Parathyroid adenoma (tissue), 2 donors: ENCODE measurements at regions not wholly inside any gene's neighbourhood (a gene's known extent, or its start where the extent isn't known, plus 50 kb on each side); places are given as distances from the start of the nearest gene placed in this dataset.

Source experiments
- H2AFZ ChIP-seq: fragments of 300-600 bp; sonication (generic); one replicate; pipeline ENCODE4 v1.7.0; 2017; ENCODE audit warnings: antibody characterized with exemption, mild to moderate bottlenecking
- H3K27ac ChIP-seq: fragments of 300-600 bp; sonication (generic); one replicate; pipeline ENCODE4 v1.7.0; 2017
- H3K27me3 ChIP-seq: fragments of 300-600 bp; sonication (generic); one replicate; pipeline ENCODE4 v1.7.0; 2017; ENCODE audit warnings: low read length; ENCODE audit not compliant: control insufficient read depth, insufficient read depth
- H3K36me3 ChIP-seq: fragments of 300-600 bp; sonication (generic); one replicate; pipeline ENCODE4 v1.7.0; 2017; ENCODE audit warnings: low read length; ENCODE audit not compliant: control insufficient read depth, insufficient read depth
- H3K4me1 ChIP-seq: fragments of 300-600 bp; sonication (generic); one replicate; pipeline ENCODE4 v1.7.0; 2017; ENCODE audit warnings: control low read depth
- H3K4me2 ChIP-seq: fragments of 300-600 bp; sonication (generic); one replicate; pipeline ENCODE4 v1.7.0; 2017; ENCODE audit warnings: low read length
- H3K4me3 ChIP-seq: fragments of 300-600 bp; sonication (generic); one replicate; pipeline ENCODE4 v1.7.0; 2017; ENCODE audit warnings: low read depth, low read length
- H3K79me2 ChIP-seq: fragments of 300-600 bp; sonication (generic); one replicate; pipeline ENCODE4 v1.7.0; 2017; ENCODE audit warnings: control low read depth
- H3K9ac ChIP-seq: fragments of 300-600 bp; sonication (generic); one replicate; pipeline ENCODE4 v1.7.0; 2017; ENCODE audit warnings: mild to moderate bottlenecking
- H3K9me3 ChIP-seq: fragments of 300-600 bp; sonication (generic); one replicate; pipeline ENCODE4 v1.7.0; 2017; ENCODE audit warnings: low read length; ENCODE audit not compliant: control insufficient read depth
- CTCF ChIP-seq: fragments of 300-600 bp; sonication (generic); IDR thresholded peaks from one replicate; pipeline ENCODE4 v1.7.0; 2017; ENCODE audit warnings: antibody characterized with exemption, mild to moderate bottlenecking
- donor health status: primary hyperparathyroidism.

DNA sequence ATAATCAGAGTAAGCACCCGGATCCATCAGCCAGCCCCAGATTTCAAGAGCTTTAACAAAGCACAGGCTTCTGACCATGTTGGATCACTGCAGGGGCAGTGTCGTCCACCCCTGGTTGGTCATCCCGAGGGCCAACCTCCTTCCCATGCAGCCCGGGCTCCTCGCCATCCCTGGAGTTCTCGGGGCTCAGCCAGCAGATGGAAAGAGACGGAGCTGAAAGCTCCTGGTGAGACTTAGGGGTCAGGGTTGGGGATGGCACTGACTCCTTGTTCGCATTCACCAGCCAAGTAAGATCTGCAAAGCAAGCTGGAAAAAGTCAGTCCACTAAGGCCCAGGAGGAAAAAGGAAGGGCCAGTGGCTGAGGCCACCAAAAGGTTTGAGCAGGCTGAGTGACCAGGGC lies 888.9 kb downstream of the BRD1 start:
- H3K27ac ChIP-seq, result no peak overlapping the region
- H3K4me2 ChIP-seq, result no peak overlapping the region
- H3K36me3 ChIP-seq, result no peaks in the 10 kb centered on the region
- H3K79me2 ChIP-seq, result no peaks in the 10 kb centered on the region
- no peaks in the 10 kb centered on the region for H3K27me3 ChIP-seq
- H3K4me1 ChIP-seq, result no peaks in the 10 kb centered on the region
- H3K9me3 ChIP-seq, result peaks cover 5% of the 10 kb centered on the region
- no peak overlapping the region for H3K9ac ChIP-seq
- H2AFZ ChIP-seq, result no peak overlapping the region
- TF ChIP-seq CTCF, result no peak
- no peak overlapping the region for H3K4me3 ChIP-seq

- Histone ChIP-seq H3K4me1 (no peaks in the 10 kb centered on the region), H3K9me3 (peaks cover 5% of the 10 kb centered on the region), H3K27me3 (no peaks in the 10 kb centered on the region), H2AFZ (no peak overlapping the region), H3K27ac (no peak overlapping the region), H3K9ac (no peak overlapping the region), H3K4me3 (no peak overlapping the region), H3K4me2 (no peak overlapping the region), H3K36me3 (no peaks in the 10 kb centered on the region), H3K79me2 (no peaks in the 10 kb centered on the region)
- no peak for TF ChIP-seq CTCF
Observed at GRCh38 chr22:48937032-48937639, 890.5 kb downstream of the BRD1 start.

- Histone ChIP-seq H3K27me3 (no peaks in the 10 kb centered on the region), H3K27ac (no peak overlapping the region), H2AFZ (no peak overlapping the region), H3K79me2 (no peaks in the 10 kb centered on the region), H3K4me2 (no peak overlapping the region), H3K36me3 (no peaks in the 10 kb centered on the region), H3K4me1 (no peaks in the 10 kb centered on the region), H3K9ac (no peak overlapping the region), H3K4me3 (no peak overlapping the region), H3K9me3 (peaks cover 5% of the 10 kb centered on the region)
- TF ChIP-seq CTCF, result no peak
Observed at GRCh38 chr22:48936391-48936790, 891.3 kb downstream of the BRD1 start.

- no peak overlapping the region for H2AFZ ChIP-seq
- no peak for TF ChIP-seq CTCF
- no peaks in the 10 kb centered on the region for H3K79me2 ChIP-seq
- no peaks in the 10 kb centered on the region for H3K36me3 ChIP-seq
- H3K27me3 ChIP-seq, result no peaks in the 10 kb centered on the region
- no peak overlapping the region for H3K9ac ChIP-seq
- no peak overlapping the region for H3K27ac ChIP-seq
- no peak overlapping the region for H3K4me2 ChIP-seq
- peaks cover 5% of the 10 kb centered on the region for H3K9me3 ChIP-seq
- H3K4me1 ChIP-seq, result no peaks in the 10 kb centered on the region
- H3K4me3 ChIP-seq, result no peak overlapping the region
Observed at GRCh38 chr22:48934446-48934845, 893.2 kb downstream of the BRD1 start.

GRCh38 chr22:48931452-48931851 lies 896.2 kb downstream of the BRD1 start:
- Histone ChIP-seq H3K9ac (no peak overlapping the region), H3K4me3 (no peak overlapping the region), H3K27me3 (no peaks in the 10 kb centered on the region), H2AFZ (no peak overlapping the region), H3K27ac (no peak overlapping the region), H3K9me3 (peaks cover 5% of the 10 kb centered on the region), H3K4me2 (no peak overlapping the region), H3K4me1 (no peaks in the 10 kb centered on the region), H3K79me2 (no peaks in the 10 kb centered on the region), H3K36me3 (no peaks in the 10 kb centered on the region)
- no peak for TF ChIP-seq CTCF
